ENCODE measurements at regions not wholly inside any gene's neighbourhood (a gene's known extent, or its start where the extent isn't known, plus 50 kb on each side); places are given as distances from the start of the nearest gene placed in this dataset.

DNA sequence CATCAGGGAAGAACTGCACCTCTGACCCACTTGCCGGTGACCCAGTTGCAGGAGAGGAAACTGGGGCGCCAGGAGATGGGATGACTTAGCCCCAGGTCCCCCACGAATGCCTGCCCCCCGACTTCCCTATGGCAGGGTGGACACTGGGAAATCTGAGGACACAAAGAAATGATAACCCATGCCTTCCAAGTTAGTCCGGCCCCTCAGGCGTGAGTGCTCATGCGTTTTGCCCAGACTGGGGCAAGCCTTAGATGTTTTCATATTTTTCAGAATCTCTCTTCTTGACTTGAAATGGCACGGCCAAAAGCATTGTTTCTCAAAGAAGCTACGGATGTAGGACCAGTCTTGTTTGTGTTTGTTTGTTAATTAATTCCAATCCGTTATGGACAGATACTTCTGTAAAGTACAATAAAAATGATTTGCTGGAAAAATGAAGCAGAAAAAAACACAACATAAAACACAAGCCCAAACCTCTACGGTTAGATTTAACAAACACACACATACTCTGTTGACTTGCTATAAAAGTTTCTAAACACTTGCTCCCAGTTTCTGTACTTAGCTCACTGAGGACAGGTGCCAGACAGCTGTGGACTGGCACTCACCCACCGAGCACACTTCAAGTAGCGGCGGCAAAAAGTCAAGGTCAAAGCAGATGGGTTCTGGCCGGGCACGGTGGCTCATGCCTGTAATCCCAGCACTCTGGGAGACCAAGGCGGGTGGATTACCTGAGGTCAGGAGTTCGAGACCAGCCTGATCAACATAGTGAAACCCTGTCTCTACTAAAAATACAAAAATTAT is 341.5 kb downstream of the BCOR start:
- Histone ChIP-seq H3K36me3 (no peaks in the 10 kb centered on the region), H3K4me1 (peaks cover 0 to 14% (median 2%) of the 10 kb centered on the region in 6 donors), H3K9me3 (peaks cover 0 to 4% (median 0%) of the 10 kb centered on the region in 8 donors), H3K27me3 (replicated peaks in 1 of 7) (no peaks in the 10 kb centered on the region), H3K4me3 (no peak overlapping the region), H3K27ac (no peak overlapping the region)
- DNase-seq: no peak
- WGBS, 5 donors: 78 to 88% (median 86%) methylated on average over 15 to 18 of the region's 18 CpGs
- no peak for TF ChIP-seq POLR2AphosphoS5 (IDR thresholded peaks at IDR 0.05)
- TF ChIP-seq POLR2A (IDR thresholded peaks at IDR 0.05): no peak
- TF ChIP-seq, protein P1, sequence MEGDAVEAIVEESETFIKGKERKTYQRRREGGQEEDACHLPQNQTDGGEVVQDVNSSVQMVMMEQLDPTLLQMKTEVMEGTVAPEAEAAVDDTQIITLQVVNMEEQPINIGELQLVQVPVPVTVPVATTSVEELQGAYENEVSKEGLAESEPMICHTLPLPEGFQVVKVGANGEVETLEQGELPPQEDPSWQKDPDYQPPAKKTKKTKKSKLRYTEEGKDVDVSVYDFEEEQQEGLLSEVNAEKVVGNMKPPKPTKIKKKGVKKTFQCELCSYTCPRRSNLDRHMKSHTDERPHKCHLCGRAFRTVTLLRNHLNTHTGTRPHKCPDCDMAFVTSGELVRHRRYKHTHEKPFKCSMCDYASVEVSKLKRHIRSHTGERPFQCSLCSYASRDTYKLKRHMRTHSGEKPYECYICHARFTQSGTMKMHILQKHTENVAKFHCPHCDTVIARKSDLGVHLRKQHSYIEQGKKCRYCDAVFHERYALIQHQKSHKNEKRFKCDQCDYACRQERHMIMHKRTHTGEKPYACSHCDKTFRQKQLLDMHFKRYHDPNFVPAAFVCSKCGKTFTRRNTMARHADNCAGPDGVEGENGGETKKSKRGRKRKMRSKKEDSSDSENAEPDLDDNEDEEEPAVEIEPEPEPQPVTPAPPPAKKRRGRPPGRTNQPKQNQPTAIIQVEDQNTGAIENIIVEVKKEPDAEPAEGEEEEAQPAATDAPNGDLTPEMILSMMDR (IDR thresholded peaks at IDR 0.05 in 8 of 11, conservative IDR thresholded peaks at IDR 0.05 in 3 of 11): no peak
- intact Hi-C loops (cut with DNase I; ENCODE audit: low total_unique reads): no loop called here

DNA sequence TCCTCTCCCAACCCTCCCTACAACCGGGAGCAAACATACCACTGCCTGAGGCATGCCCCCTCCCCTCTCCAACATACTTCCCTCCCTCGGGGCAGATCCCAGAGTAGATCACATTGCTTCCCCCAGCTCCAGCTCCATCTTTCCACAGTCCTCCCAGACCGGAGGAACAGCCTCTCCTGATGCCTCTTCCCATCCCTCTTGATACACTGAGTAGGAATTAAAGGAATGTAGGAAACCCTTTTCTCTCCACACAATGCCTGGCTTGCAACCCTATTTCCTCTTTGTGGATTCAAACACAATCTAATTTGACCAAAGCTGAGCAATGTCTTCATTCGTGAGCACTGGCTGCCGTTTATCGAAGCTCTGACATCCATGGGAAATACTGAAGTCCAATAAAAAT is 339.8 kb downstream of the BCOR start:
- no peak overlapping the region for H3K27ac ChIP-seq
- no peaks in the 10 kb centered on the region for H3K27me3 ChIP-seq (replicated peaks in 1 of 7)
- no peaks in the 10 kb centered on the region for H3K9me3 ChIP-seq
- 57 to 81% (median 74%) methylated on average over 4 to 6 of the region's 6 CpGs for WGBS, 5 donors
- TF ChIP-seq, protein P1 (IDR thresholded peaks at IDR 0.05 in 8 of 11, conservative IDR thresholded peaks at IDR 0.05 in 3 of 11): no peak
- TF ChIP-seq POLR2AphosphoS5 (IDR thresholded peaks at IDR 0.05): no peak
- TF ChIP-seq POLR2A (IDR thresholded peaks at IDR 0.05): no peak
- H3K36me3 ChIP-seq: no peaks in the 10 kb centered on the region
- no peak overlapping the region for H3K4me3 ChIP-seq
- intact Hi-C loops (cut with DNase I; ENCODE audit: low total_unique reads): no loop called here
- peaks cover 0 to 6% (median 0%) of the 10 kb centered on the region in 6 donors for H3K4me1 ChIP-seq
- DNase-seq: no peak

DNA sequence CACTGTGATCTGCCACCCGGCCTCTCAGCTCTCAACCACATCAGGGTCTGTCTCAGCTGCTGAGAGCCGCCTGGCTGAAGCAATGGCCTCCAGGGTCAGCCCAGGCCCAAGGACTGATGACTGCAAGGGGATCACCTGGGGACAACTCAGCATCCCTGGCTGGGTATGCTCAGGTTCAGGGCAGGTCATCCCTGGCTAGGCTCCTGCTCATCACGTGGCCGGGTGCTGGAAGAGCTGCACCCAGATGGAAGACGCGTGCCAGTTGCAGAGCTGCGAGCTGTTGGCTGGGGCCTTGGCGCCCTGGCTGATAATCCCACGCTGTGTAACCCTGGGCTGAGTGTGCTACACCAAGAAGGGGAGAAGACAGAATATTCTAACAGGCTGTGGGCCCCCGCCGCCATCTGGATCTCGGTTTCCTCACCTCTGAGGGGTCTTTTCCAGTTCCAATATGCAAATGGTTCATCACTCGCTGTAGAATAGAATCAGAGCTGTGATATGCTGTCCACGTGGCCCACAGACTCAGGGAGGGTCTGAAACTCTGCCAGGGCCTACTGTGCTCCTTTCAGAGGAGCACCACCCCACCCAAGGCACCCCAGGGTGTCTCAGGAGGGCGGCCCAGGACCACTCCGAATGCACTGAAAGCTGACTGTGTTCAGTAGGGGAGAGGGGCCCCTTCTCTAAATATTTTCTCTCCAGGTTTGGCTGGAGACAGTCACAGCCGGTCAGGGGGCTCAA is 338.8 kb downstream of the BCOR start:
- 73 to 95% (median 88%) methylated on average over 4 to 17 of the region's 17 CpGs for WGBS, 5 donors
- Histone ChIP-seq H3K4me3 (no peak overlapping the region), H3K27ac (no peak overlapping the region), H3K36me3 (no peaks in the 10 kb centered on the region), H3K9me3 (no peaks in the 10 kb centered on the region), H3K27me3 (replicated peaks in 1 of 7) (no peaks in the 10 kb centered on the region), H3K4me1 (no peaks in the 10 kb centered on the region)
- DNase-seq: no peak
- intact Hi-C loops (cut with DNase I; ENCODE audit: low total_unique reads): no loop called here
- no peak for TF ChIP-seq POLR2A (IDR thresholded peaks at IDR 0.05)
- TF ChIP-seq, protein P1 (IDR thresholded peaks at IDR 0.05 in 8 of 11, conservative IDR thresholded peaks at IDR 0.05 in 3 of 11): no peak
- TF ChIP-seq POLR2AphosphoS5 (IDR thresholded peaks at IDR 0.05): no peak

Data from spleen (tissue), 11 donors.